Sigmoid colon (tissue), 6 donors: ENCODE measurements at regions not wholly inside any gene's neighbourhood (a gene's known extent, or its start where the extent isn't known, plus 50 kb on each side); places are given as distances from the start of the nearest gene placed in this dataset.
"Not testable (repeated sequence)": the region's sequence is repeated elsewhere in the genome, so short reads cannot be mapped to it uniquely, and the experiment has no call there.

Experiments
- DNase-seq: peaks from one replicate; pipeline ENCODE4 v3.0.0-alpha.2; 2019
- H3K27ac ChIP-seq, 4 donors: fragments of 200-600 bp; sonication (generic); one replicate each; pipeline ENCODE4 v1.5.1; 2016 to 2019; ENCODE audit warnings: mild to moderate bottlenecking in 1 of 4
- H3K27me3 ChIP-seq, 3 donors: fragments of 200-600 bp; sonication (generic); one replicate each; pipeline ENCODE4 v1.5.1; 2019; ENCODE audit warnings: mild to moderate bottlenecking in 1 of 3
- H3K36me3 ChIP-seq, 4 donors: fragments of 200-600 bp; sonication (generic); one replicate each; pipeline ENCODE4 v1.5.1; 2016 to 2019
- H3K4me1 ChIP-seq, 4 donors: fragments of 200-600 bp; sonication (generic); one replicate each; pipeline ENCODE4 v1.5.1; 2017 to 2019
- H3K4me3 ChIP-seq, 4 donors: fragments of 200-600 bp; sonication (generic); one replicate each; pipeline ENCODE4 v1.5.1; 2017 to 2019; ENCODE audit warnings: mild to moderate bottlenecking in 2 of 4, moderate library complexity in 1 of 4
- H3K9me3 ChIP-seq, 4 donors: fragments of 200-600 bp in 3 of 4; sonication (generic) in 3 of 4; one replicate each; pipeline versions ENCODE4 v1.5.1 to v1.6.1; 2013 to 2019
- CTCF ChIP-seq, 4 experiments: fragments of 450-650 bp in 3 of 4; fragments of 200-600 bp in 1 of 4; IDR thresholded peaks; one replicate each; pipeline ENCODE4 v1.5.1; 2016 to 2019; ENCODE audit warnings: antibody characterized with exemption in 4 of 4, mild to moderate bottlenecking in 3 of 4, moderate library complexity in 2 of 4
- EP300 ChIP-seq, 4 donors: sonication (generic); formaldehyde crosslinking; IDR thresholded peaks; one replicate each; pipeline ENCODE4 v1.6.1; 2017; ENCODE audit warnings: antibody characterized with exemption in 4 of 4
- POLR2A ChIP-seq, 2 donors: fragments of 450-650 bp; IDR thresholded peaks; one replicate each; pipeline ENCODE4 v1.6.1; 2016; ENCODE audit warnings: antibody characterized with exemption in 2 of 2, mild to moderate bottlenecking in 2 of 2, moderate library complexity in 2 of 2
- POLR2AphosphoS5 ChIP-seq, 4 donors: sonication (generic); formaldehyde crosslinking; IDR thresholded peaks; one replicate each; pipeline ENCODE4 v1.6.1; 2017; ENCODE audit warnings: antibody characterized with exemption in 4 of 4
- WGBS, 2 donors: extraction: QIAGEN DNeasy Blood & Tissue Kit; methylation state at CpG; one replicate each; pipeline ENCODE4 v1.1.7; 2013; 5-methylcytosine and 5-hydroxymethylcytosine counted together
- intact Hi-C: fragments of 100-400 bp; cut with DNase I; formaldehyde crosslinking; loops from one replicate; pipeline ENCODE4 v1.15.1; 2023
- donor health status: healthy with polysubstance abuse.
- donor health status: healthy.

GRCh38 chr15:87645723-87646122 is 610.8 kb downstream of the NTRK3 start:
- H3K9me3 ChIP-seq: no peaks in the 10 kb centered on the region
- intact Hi-C loops: no loop called here
- WGBS, 2 donors: 69 to 75% methylated on average over 5 of the region's 5 CpGs
- no peaks in the 10 kb centered on the region for H3K36me3 ChIP-seq
- no peaks in the 10 kb centered on the region for H3K27me3 ChIP-seq
- H3K4me3 ChIP-seq: no peak overlapping the region
- no peak for TF ChIP-seq CTCF (IDR thresholded peaks at IDR 0.05)
- no peak for TF ChIP-seq EP300 (IDR thresholded peaks at IDR 0.05)
- no peak for TF ChIP-seq POLR2AphosphoS5 (IDR thresholded peaks at IDR 0.05)
- no peak for TF ChIP-seq POLR2A (IDR thresholded peaks at IDR 0.05)
- no peak overlapping the region for H3K27ac ChIP-seq
- DNase-seq: no peak
- peaks cover 0 to 18% (median 2%) of the 10 kb centered on the region in 4 donors for H3K4me1 ChIP-seq

GRCh38 chr15:87642997-87643396 is 613.5 kb downstream of the NTRK3 start:
- H3K9me3 ChIP-seq, H3K27ac ChIP-seq, H3K27me3 ChIP-seq, DNase-seq, H3K4me3 ChIP-seq, intact Hi-C loops, H3K4me1 ChIP-seq, H3K36me3 ChIP-seq: not testable (repeated sequence)
- WGBS, 2 donors: 62 to 77% methylated on average over 3 of the region's 3 CpGs

DNA sequence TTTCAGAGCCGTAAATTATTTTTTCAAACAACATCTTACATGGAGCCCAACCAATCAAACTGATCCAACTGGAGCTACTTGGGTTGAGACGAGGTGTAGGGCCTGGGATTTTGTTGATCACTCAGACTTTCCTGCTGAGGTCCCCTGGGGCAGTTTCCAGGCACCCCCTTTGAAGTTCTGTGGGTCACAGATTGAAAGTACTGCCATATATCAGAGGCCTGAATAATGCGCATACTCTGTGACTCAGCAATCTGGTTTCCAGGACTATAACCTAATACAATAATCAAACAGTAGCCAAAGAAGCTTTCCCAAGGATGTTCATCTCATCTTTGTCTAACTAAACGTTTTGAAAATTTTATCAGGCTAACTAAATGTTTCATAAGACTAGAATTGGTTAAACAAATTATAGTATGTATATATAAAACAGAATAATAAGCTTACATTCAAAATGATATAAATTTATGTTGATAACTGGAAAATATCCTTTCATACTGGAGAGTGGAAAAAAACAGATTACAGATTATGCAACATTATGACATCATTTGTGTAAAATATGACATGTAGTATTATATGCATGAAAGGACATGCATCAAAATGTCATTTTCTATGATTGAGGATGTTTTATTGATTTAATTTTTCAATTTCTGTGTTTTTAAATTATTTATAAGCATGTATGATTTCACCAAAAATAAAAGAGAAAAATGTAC is 617.1 kb downstream of the NTRK3 start:
- 59 to 60% methylated on average over 4 of the region's 4 CpGs for WGBS, 2 donors

GRCh38 chr15:87638554-87639083 is 617.9 kb downstream of the NTRK3 start:
- Histone ChIP-seq H3K4me3 (no peak overlapping the region), H3K27me3 (no peaks in the 10 kb centered on the region), H3K36me3 (no peaks in the 10 kb centered on the region), H3K27ac (no peak overlapping the region), H3K9me3 (no peaks in the 10 kb centered on the region), H3K4me1 (no peaks in the 10 kb centered on the region)
- TF ChIP-seq POLR2AphosphoS5 (IDR thresholded peaks at IDR 0.05) (no peak), POLR2A (IDR thresholded peaks at IDR 0.05) (no peak), EP300 (IDR thresholded peaks at IDR 0.05) (no peak), CTCF (IDR thresholded peaks at IDR 0.05) (no peak)
- no peak for DNase-seq
- 71 to 73% methylated on average over 3 of the region's 3 CpGs for WGBS, 2 donors
- intact Hi-C loops: no loop called here

More for the DNA sequence above, 617.1 kb downstream of the NTRK3 start:
- Histone ChIP-seq H3K27me3 (no peaks in the 10 kb centered on the region), H3K27ac (no peak overlapping the region), H3K4me1 (no peaks in the 10 kb centered on the region), H3K9me3 (no peaks in the 10 kb centered on the region), H3K4me3 (no peak overlapping the region), H3K36me3 (no peaks in the 10 kb centered on the region)
- no peak for DNase-seq
- intact Hi-C loops: no loop called here
- no peak for TF ChIP-seq POLR2AphosphoS5 (IDR thresholded peaks at IDR 0.05)
- TF ChIP-seq POLR2A (IDR thresholded peaks at IDR 0.05): no peak
- no peak for TF ChIP-seq CTCF (IDR thresholded peaks at IDR 0.05)
- no peak for TF ChIP-seq EP300 (IDR thresholded peaks at IDR 0.05)

DNA sequence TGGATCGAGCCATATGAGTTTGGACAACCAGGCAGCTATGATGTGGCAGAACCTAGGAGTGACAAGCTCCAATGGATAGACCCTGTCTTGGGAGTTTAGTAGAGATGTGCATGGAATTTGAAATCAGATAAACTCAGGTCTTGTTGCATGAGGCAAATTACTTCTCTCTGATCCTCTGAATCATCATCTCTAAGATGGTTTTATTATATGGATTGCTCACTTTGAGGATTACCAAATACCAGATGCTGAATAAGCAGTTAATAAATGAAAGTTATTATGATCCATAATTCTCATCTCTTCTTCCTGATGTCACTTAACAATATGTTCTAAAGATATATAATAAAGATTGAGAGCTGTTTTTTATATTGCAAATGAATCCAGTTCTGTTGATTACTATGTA is 622.2 kb downstream of the NTRK3 start:
- DNase-seq: no peak
- Histone ChIP-seq H3K4me3 (no peak overlapping the region), H3K36me3 (no peaks in the 10 kb centered on the region), H3K27ac (no peak overlapping the region), H3K27me3 (no peaks in the 10 kb centered on the region), H3K9me3 (no peaks in the 10 kb centered on the region), H3K4me1 (peaks cover 0 to 10% (median under 1%) of the 10 kb centered on the region in 4 donors)
- intact Hi-C loops: no loop called here
- WGBS, 2 donors: 85 to 87% methylated on average over 1 of the region's 1 CpG
- TF ChIP-seq POLR2A (IDR thresholded peaks at IDR 0.05): no peak
- no peak for TF ChIP-seq POLR2AphosphoS5 (IDR thresholded peaks at IDR 0.05)
- TF ChIP-seq CTCF (IDR thresholded peaks at IDR 0.05): no peak
- TF ChIP-seq EP300 (IDR thresholded peaks at IDR 0.05): no peak
